WTC11 (cell line): ENCODE measurements at regions not wholly inside any gene's neighbourhood (a gene's known extent, or its start where the extent isn't known, plus 50 kb on each side); places are given as distances from the start of the nearest gene placed in this dataset.

Experiments used
- ATAC-seq: fragments of 200-7000 bp; cut with Tn5 transposase; 2 replicates; pipeline ENCODE4 v1.10.0; 2021; ENCODE audit warnings: mild to moderate bottlenecking, moderate library complexity
- CTCF ChIA-PET: fragments of 300-600 bp; sonication (Branson Sonifier 250); formaldehyde crosslinking; loops from one replicate; lab custom pipeline; 2021; ENCODE audit warnings: antibody characterized with exemption; lab: Charles Lee
- POLR2A ChIA-PET: fragments of 350-600 bp; sonication (Branson Sonifier 250); formaldehyde crosslinking; loops from one replicate; lab custom pipeline; 2021; ENCODE audit warnings: antibody characterized with exemption; lab: Charles Lee
- DNase-seq: peaks from one replicate; pipeline ENCODE4 v3.0.0; 2021; ENCODE audit warnings: low spot score
- H3K27ac Mint-ChIP-seq: 2 replicates; pipeline ENCODE4 v1.8.0; 2021; ENCODE audit warnings: mixed read lengths
- H3K27me3 Mint-ChIP-seq: 2 replicates; pipeline ENCODE4 v1.8.0; 2021; ENCODE audit warnings: low read depth, mild to moderate bottlenecking, moderate library complexity, mixed read lengths
- H3K36me3 Mint-ChIP-seq: 2 replicates; pipeline ENCODE4 v1.8.0; 2021; ENCODE audit warnings: mixed read lengths
- H3K4me1 Mint-ChIP-seq: 2 replicates; pipeline ENCODE4 v1.8.0; 2022; ENCODE audit warnings: mixed read lengths
- H3K4me3 Mint-ChIP-seq: 2 replicates; pipeline ENCODE4 v1.8.0; 2021; ENCODE audit warnings: mild to moderate bottlenecking, moderate library complexity, mixed read lengths
- H3K9me3 Mint-ChIP-seq: 2 replicates; pipeline ENCODE4 v1.8.0; 2021; ENCODE audit warnings: mixed read lengths
- ATF2 ChIP-seq: sonication (generic); formaldehyde crosslinking; IDR thresholded peaks from 2 replicates; pipeline ENCODE4 v1.8.1; 2022; ENCODE audit warnings: low read depth, missing genetic modification reagents, borderline replicate concordance
- ATF6 ChIP-seq: sonication (generic); formaldehyde crosslinking; IDR thresholded peaks from 2 replicates; pipeline ENCODE4 v1.8.1; 2023; ENCODE audit warnings: mild to moderate bottlenecking, missing genetic modification reagents
- ELF4 ChIP-seq: sonication (generic); formaldehyde crosslinking; IDR thresholded peaks from 2 replicates; pipeline ENCODE4 v1.8.1; 2022; ENCODE audit warnings: low read depth, mild to moderate bottlenecking, moderate library complexity, missing genetic modification reagents
- ETV6 ChIP-seq: sonication (generic); formaldehyde crosslinking; IDR thresholded peaks from 2 replicates; pipeline ENCODE4 v1.8.1; 2022; ENCODE audit warnings: mild to moderate bottlenecking, missing genetic modification reagents
- FOXJ3 ChIP-seq: sonication (generic); formaldehyde crosslinking; IDR thresholded peaks from 2 replicates; pipeline ENCODE4 v1.9.0; 2021; ENCODE audit warnings: missing genetic modification reagents, mild to moderate bottlenecking, borderline replicate concordance
- FOXK1 ChIP-seq: sonication (generic); formaldehyde crosslinking; IDR thresholded peaks from 2 replicates; pipeline ENCODE4 v1.8.0; 2022; ENCODE audit warnings: mild to moderate bottlenecking, moderate library complexity, missing genetic modification reagents
- GABPB1 ChIP-seq: sonication (generic); formaldehyde crosslinking; IDR thresholded peaks from 2 replicates; pipeline ENCODE4 v1.8.1; 2023; ENCODE audit warnings: mild to moderate bottlenecking, missing genetic modification reagents
- GRHL2 ChIP-seq: fragments of 250-450 bp; sonication (Bioruptor Pico); IDR thresholded peaks from 2 replicates; pipeline ENCODE4 v1.8.0; 2022; ENCODE audit warnings: mild to moderate bottlenecking, moderate library complexity; ENCODE audit not compliant: insufficient replicate concordance, severe bottlenecking
- JAZF1 ChIP-seq: fragments of 250-450 bp; sonication (Bioruptor Pico); IDR thresholded peaks from 2 replicates; pipeline ENCODE4 v1.9.0; 2021; ENCODE audit warnings: moderate library complexity, mild to moderate bottlenecking, inconsistent platforms
- JUN ChIP-seq: sonication (generic); formaldehyde crosslinking; IDR thresholded peaks from 2 replicates; pipeline ENCODE4 v1.8.0; 2023; ENCODE audit warnings: mild to moderate bottlenecking, missing genetic modification reagents
- MXD4 ChIP-seq: fragments of 250-450 bp; sonication (Bioruptor Pico); IDR thresholded peaks from 2 replicates; pipeline ENCODE4 v1.8.0; 2021; ENCODE audit warnings: mild to moderate bottlenecking, moderate library complexity, borderline replicate concordance
- NFATC4 ChIP-seq: fragments of 250-450 bp; sonication (Bioruptor Pico); IDR thresholded peaks from 2 replicates; pipeline ENCODE4 v1.9.0; 2021; ENCODE audit warnings: mild to moderate bottlenecking
- SOX15 ChIP-seq: fragments of 250-450 bp; sonication (Bioruptor Pico); IDR thresholded peaks from 2 replicates; pipeline ENCODE4 v1.9.0; 2021; ENCODE audit warnings: mild to moderate bottlenecking
- ZNF219 ChIP-seq: sonication (generic); formaldehyde crosslinking; IDR thresholded peaks from 2 replicates; pipeline ENCODE4 v1.8.0; 2023; ENCODE audit warnings: missing genetic modification reagents, mild to moderate bottlenecking, borderline replicate concordance
- ZNF396 ChIP-seq: fragments of 250-450 bp; sonication (Bioruptor Pico); IDR thresholded peaks from 2 replicates; pipeline ENCODE4 v1.8.0; 2021; ENCODE audit warnings: mild to moderate bottlenecking, moderate library complexity, borderline replicate concordance
- ZNF671 ChIP-seq: fragments of 250-450 bp; sonication (Bioruptor Pico); IDR thresholded peaks from 2 replicates; pipeline ENCODE4 v1.8.0; 2021; ENCODE audit warnings: mild to moderate bottlenecking
- TF ChIP-seq, protein P1 (sequence below): sonication (generic); formaldehyde crosslinking; IDR thresholded peaks from 2 replicates; pipeline ENCODE4 v1.8.0; 2022; ENCODE audit warnings: mild to moderate bottlenecking, missing genetic modification reagents
- TF ChIP-seq, protein P2 (sequence below): sonication (generic); formaldehyde crosslinking; IDR thresholded peaks from 2 replicates; pipeline ENCODE4 v1.8.0; 2023; ENCODE audit warnings: mild to moderate bottlenecking, missing genetic modification reagents
- TF ChIP-seq, protein P3 (sequence below): sonication (generic); formaldehyde crosslinking; IDR thresholded peaks from 2 replicates; pipeline ENCODE4 v1.8.0; 2022; ENCODE audit warnings: mild to moderate bottlenecking, missing genetic modification reagents
- TF ChIP-seq, protein P4 (sequence below): fragments of 250-450 bp; sonication (Bioruptor Pico); conservative IDR thresholded peaks from 2 replicates; pipeline ENCODE4 v1.9.0; 2021; ENCODE audit warnings: mild to moderate bottlenecking
- TF ChIP-seq, protein P5 (sequence below): sonication (generic); formaldehyde crosslinking; IDR thresholded peaks from 2 replicates; pipeline ENCODE4 v1.8.1; 2023; ENCODE audit warnings: mild to moderate bottlenecking, moderate library complexity, missing genetic modification reagents

- TF ChIP-seq ETV6 (CRISPR knock-in tag) = no peak
- TF ChIP-seq, protein P1, sequence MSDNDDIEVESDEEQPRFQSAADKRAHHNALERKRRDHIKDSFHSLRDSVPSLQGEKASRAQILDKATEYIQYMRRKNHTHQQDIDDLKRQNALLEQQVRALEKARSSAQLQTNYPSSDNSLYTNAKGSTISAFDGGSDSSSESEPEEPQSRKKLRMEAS (CRISPR knock-in tag) = no peak
- no peak for TF ChIP-seq GRHL2 (CRISPR knock-in tag)
- no peak for TF ChIP-seq GABPB1
- no peak for TF ChIP-seq ATF6
- TF ChIP-seq SOX15 (CRISPR knock-in tag) = no peak
- TF ChIP-seq FOXK1 (CRISPR knock-in tag) = no peak
- TF ChIP-seq ZNF219 (CRISPR knock-in tag) = no peak
- no peak for TF ChIP-seq ELF4 (CRISPR knock-in tag)
- TF ChIP-seq JAZF1 (CRISPR knock-in tag) = no peak
- TF ChIP-seq, protein P2, sequence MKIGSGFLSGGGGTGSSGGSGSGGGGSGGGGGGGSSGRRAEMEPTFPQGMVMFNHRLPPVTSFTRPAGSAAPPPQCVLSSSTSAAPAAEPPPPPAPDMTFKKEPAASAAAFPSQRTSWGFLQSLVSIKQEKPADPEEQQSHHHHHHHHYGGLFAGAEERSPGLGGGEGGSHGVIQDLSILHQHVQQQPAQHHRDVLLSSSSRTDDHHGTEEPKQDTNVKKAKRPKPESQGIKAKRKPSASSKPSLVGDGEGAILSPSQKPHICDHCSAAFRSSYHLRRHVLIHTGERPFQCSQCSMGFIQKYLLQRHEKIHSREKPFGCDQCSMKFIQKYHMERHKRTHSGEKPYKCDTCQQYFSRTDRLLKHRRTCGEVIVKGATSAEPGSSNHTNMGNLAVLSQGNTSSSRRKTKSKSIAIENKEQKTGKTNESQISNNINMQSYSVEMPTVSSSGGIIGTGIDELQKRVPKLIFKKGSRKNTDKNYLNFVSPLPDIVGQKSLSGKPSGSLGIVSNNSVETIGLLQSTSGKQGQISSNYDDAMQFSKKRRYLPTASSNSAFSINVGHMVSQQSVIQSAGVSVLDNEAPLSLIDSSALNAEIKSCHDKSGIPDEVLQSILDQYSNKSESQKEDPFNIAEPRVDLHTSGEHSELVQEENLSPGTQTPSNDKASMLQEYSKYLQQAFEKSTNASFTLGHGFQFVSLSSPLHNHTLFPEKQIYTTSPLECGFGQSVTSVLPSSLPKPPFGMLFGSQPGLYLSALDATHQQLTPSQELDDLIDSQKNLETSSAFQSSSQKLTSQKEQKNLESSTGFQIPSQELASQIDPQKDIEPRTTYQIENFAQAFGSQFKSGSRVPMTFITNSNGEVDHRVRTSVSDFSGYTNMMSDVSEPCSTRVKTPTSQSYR (CRISPR knock-in tag) = no peak
- TF ChIP-seq, protein P3, sequence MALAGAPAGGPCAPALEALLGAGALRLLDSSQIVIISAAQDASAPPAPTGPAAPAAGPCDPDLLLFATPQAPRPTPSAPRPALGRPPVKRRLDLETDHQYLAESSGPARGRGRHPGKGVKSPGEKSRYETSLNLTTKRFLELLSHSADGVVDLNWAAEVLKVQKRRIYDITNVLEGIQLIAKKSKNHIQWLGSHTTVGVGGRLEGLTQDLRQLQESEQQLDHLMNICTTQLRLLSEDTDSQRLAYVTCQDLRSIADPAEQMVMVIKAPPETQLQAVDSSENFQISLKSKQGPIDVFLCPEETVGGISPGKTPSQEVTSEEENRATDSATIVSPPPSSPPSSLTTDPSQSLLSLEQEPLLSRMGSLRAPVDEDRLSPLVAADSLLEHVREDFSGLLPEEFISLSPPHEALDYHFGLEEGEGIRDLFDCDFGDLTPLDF (CRISPR knock-in tag) = no peak
- no peak for TF ChIP-seq JUN (CRISPR knock-in tag)
- TF ChIP-seq ZNF396 (CRISPR knock-in tag) = no peak
- no peak for TF ChIP-seq FOXJ3
- Mint-ChIP-seq H3K4me3 (no peak overlapping the region), H3K36me3 (no peaks in the 10 kb centered on the region), H3K27me3 (no peaks in the 10 kb centered on the region), H3K9me3 (peaks cover 4% of the 10 kb centered on the region; the same call in 1 of the 2 replicates), H3K27ac (no peak overlapping the region), H3K4me1 (no peaks in the 10 kb centered on the region)
- CTCF ChIA-PET = no interaction called here
- DNase-seq = no peak
- POLR2A ChIA-PET = interaction anchor here (1.1 kb wide), 1 partner anchor 19 kb away, joined by 3 read pairs; no protein-coding TSS in a partner anchor
- ATAC-seq = no peak
These were observed 368.1 kb downstream of the ZPLD1 start for GRCh38 chr3:102802819-102803420.

GRCh38 chr3:102810937-102811336 is 376.1 kb downstream of the ZPLD1 start:
- ATAC-seq = no peak
- no peak overlapping the region for H3K27ac Mint-ChIP-seq
- H3K9me3 Mint-ChIP-seq = no peaks in the 10 kb centered on the region
- no peak overlapping the region for H3K4me3 Mint-ChIP-seq
- H3K4me1 Mint-ChIP-seq = no peaks in the 10 kb centered on the region
- no peak for DNase-seq
- H3K36me3 Mint-ChIP-seq = no peaks in the 10 kb centered on the region
- H3K27me3 Mint-ChIP-seq = no peaks in the 10 kb centered on the region
- TF ChIP-seq ZNF671 (CRISPR knock-in tag) (no peak), ATF2 (CRISPR knock-in tag) (no peak), MXD4 (CRISPR knock-in tag) (no peak), NFATC4 (CRISPR knock-in tag) (no peak)
- TF ChIP-seq, protein P4, sequence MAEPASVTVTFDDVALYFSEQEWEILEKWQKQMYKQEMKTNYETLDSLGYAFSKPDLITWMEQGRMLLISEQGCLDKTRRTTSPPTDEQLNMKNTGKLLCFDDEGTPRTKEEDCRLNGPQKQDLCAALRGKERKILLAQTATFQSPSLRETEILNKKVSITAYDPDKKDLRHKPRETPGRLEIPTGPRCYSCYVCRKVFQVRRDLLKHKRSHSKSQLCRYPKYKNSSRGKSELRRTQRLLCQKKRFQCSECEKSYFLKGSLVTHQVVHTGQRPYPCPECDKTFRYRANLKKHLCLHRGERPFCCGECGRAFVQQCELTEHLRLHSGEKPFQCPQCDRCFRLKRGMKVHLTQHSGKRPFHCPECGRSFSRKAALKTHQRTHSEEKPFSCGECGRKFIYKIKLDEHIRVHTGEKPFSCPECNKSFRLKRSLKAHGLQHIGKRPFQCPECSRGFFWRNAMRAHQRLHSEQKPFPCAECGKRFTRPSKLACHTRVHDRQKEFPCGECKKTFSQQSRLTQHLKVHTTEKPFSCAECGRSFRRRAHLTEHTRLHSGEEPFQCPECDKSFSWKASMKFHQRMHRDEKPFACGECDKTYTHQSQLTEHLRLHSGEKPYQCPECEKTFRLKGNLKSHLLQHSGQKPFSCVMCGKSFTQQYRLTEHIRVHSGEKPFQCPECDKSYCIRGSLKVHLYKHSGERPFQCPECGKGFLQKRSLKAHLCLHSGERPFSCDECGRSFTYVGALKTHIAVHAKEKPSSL = no peak
- TF ChIP-seq, protein P5, sequence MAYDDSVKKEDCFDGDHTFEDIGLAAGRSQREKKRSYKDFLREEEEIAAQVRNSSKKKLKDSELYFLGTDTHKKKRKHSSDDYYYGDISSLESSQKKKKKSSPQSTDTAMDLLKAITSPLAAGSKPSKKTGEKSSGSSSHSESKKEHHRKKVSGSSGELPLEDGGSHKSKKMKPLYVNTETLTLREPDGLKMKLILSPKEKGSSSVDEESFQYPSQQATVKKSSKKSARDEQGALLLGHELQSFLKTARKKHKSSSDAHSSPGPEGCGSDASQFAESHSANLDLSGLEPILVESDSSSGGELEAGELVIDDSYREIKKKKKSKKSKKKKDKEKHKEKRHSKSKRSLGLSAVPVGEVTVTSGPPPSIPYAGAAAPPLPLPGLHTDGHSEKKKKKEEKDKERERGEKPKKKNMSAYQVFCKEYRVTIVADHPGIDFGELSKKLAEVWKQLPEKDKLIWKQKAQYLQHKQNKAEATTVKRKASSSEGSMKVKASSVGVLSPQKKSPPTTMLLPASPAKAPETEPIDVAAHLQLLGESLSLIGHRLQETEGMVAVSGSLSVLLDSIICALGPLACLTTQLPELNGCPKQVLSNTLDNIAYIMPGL (CRISPR knock-in tag) = no peak
- ChIA-PET POLR2A (no interaction called here), CTCF (no interaction called here)
